Sigmoid colon (tissue), 4 donors: ENCODE measurements at regions not wholly inside any gene's neighbourhood (a gene's known extent, or its start where the extent isn't known, plus 50 kb on each side); places are given as distances from the start of the nearest gene placed in this dataset.

Source experiments
- EP300 ChIP-seq, 4 donors: sonication (generic); formaldehyde crosslinking; IDR thresholded peaks; one replicate each; pipeline ENCODE4 v1.6.1; 2017; ENCODE audit warnings: antibody characterized with exemption in 4 of 4
- POLR2A ChIP-seq, 2 donors: fragments of 450-650 bp; IDR thresholded peaks; one replicate each; pipeline ENCODE4 v1.6.1; 2016; ENCODE audit warnings: antibody characterized with exemption in 2 of 2, mild to moderate bottlenecking in 2 of 2, moderate library complexity in 2 of 2
- TF ChIP-seq, protein P1 (sequence below), 4 experiments: fragments of 450-650 bp in 3 of 4; fragments of 200-600 bp in 1 of 4; IDR thresholded peaks; one replicate each; pipeline ENCODE4 v1.5.1; 2016 to 2019; ENCODE audit warnings: antibody characterized with exemption in 4 of 4, mild to moderate bottlenecking in 3 of 4, moderate library complexity in 2 of 4

DNA sequence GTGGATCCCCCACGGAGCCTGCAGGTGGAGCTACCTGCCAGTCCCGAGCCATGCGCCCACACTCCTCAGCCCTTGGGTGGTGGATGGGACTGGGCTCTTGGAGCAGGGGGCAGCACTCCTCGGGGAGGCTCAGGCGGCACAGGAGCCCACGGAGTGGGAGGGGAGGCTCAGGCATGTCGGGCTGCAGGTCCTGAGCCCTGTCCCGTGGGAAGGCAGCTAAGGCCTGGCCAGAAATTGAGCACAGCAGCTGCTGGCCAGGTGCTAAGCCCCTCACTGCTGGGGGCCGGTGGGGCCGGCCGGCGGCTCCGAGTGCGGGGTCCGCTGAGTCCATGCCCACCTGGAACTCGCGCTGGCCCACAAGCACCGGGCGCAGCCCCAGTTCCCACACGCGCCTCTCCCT, 91.7 kb upstream of the ACVR1 start:
- TF ChIP-seq POLR2A (IDR thresholded peaks at IDR 0.05) (no peak), EP300 (IDR thresholded peaks at IDR 0.05) (no peak)
- TF ChIP-seq, protein P1, sequence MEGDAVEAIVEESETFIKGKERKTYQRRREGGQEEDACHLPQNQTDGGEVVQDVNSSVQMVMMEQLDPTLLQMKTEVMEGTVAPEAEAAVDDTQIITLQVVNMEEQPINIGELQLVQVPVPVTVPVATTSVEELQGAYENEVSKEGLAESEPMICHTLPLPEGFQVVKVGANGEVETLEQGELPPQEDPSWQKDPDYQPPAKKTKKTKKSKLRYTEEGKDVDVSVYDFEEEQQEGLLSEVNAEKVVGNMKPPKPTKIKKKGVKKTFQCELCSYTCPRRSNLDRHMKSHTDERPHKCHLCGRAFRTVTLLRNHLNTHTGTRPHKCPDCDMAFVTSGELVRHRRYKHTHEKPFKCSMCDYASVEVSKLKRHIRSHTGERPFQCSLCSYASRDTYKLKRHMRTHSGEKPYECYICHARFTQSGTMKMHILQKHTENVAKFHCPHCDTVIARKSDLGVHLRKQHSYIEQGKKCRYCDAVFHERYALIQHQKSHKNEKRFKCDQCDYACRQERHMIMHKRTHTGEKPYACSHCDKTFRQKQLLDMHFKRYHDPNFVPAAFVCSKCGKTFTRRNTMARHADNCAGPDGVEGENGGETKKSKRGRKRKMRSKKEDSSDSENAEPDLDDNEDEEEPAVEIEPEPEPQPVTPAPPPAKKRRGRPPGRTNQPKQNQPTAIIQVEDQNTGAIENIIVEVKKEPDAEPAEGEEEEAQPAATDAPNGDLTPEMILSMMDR (IDR thresholded peaks at IDR 0.05): no peak
